ENCODE measurements at regions not wholly inside any gene's neighbourhood (a gene's known extent, or its start where the extent isn't known, plus 50 kb on each side); places are given as distances from the start of the nearest gene placed in this dataset.

DNA sequence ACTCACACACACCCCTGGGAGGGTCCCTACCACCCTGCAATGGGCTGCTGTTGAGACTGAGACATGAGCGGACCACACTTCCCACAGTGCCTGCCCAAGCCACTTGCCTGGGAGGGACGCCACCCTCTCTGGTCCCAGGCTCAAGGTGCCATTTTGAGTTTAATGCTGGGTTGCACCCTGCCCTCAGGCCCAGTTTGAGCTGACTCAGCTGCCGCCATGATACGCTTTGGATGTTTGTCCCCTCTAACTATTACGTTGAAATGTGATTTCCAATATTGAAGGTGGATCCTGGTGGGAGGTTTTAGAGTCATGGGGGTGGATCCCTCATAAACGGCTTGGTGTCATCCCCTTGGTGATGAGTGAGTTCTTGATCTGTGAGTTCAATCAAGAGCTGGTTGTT is 76.4 kb upstream of the DYNC1I2 start:
- no peaks in the 10 kb centered on the region for H3K27me3 ChIP-seq (ENCODE audit: insufficient read depth, low read length)
- H4K20me1 ChIP-seq (ENCODE audit: insufficient read depth), result no peaks in the 10 kb centered on the region
- no peak overlapping the region for H3K27ac ChIP-seq (ENCODE audit: low read depth, low read length)
- ATAC-seq (no peak), DNase-seq (ENCODE audit: low read depth, low spot score) (no peak)
- POLR2A ChIA-PET, result no interaction called here
- intact Hi-C loops (cut with micrococcal nuclease), result no loop called here
- H2AFZ ChIP-seq (ENCODE audit: low read depth, low read length, poor library complexity, severe bottlenecking), result no peak overlapping the region
- no peaks in the 10 kb centered on the region for H3K36me3 ChIP-seq (ENCODE audit: control insufficient read depth in 1 of 2, insufficient read depth in 2 of 2, low read length in 2 of 2)
- H3K9ac ChIP-seq (ENCODE audit: low read length), result no peak overlapping the region
- CTCF ChIA-PET, result no interaction called here
- no TSS peak for BruUV-seq (replicated peaks)
- H3K4me3 ChIP-seq (replicated peaks in 1 of 2; ENCODE audit: low read depth in 1 of 2, low read length in 2 of 2), result no peak overlapping the region
- peaks cover 0 to 4% of the 10 kb centered on the region in 2 experiments; a peak in 1 of 4 replicates for H3K4me1 ChIP-seq (ENCODE audit: control insufficient read depth in 1 of 2, insufficient read depth in 2 of 2, low read length in 2 of 2)
- H3K9me2 ChIP-seq (ENCODE audit: insufficient read depth), result no peaks in the 10 kb centered on the region
- RAD21 ChIA-PET (ENCODE audit: low non-redundant PET in 1 of 2, low total read pairs in 2 of 2, uncharacterized antibody in 2 of 2, unreplicated experiment in 2 of 2), result no interaction called here
- no peak overlapping the region for H3K4me2 ChIP-seq (ENCODE audit: low read length)
- H3K9me3 ChIP-seq (ENCODE audit: control insufficient read depth in 1 of 2, insufficient read depth in 1 of 2, low read depth in 1 of 2, low read length in 2 of 2), result no peaks in the 10 kb centered on the region
- TF ChIP-seq ZFX (IDR thresholded peaks at IDR 0.05) (no peak), FOSL1 (IDR thresholded peaks at IDR 0.05; ENCODE audit: low read depth) (no peak), EZH2 (IDR thresholded peaks at IDR 0.05) (no peak), SP1 (IDR thresholded peaks at IDR 0.05; ENCODE audit: low read depth) (no peak), CEBPB (IDR thresholded peaks at IDR 0.05; ENCODE audit: low read depth) (no peak), POLR2A (IDR thresholded peaks at IDR 0.05; ENCODE audit: borderline replicate concordance, extremely low read depth, insufficient read depth, insufficient read length) (no peak), ELF1 (IDR thresholded peaks at IDR 0.05; ENCODE audit: borderline replicate concordance, low read depth) (no peak)
- TF ChIP-seq, protein P1, sequence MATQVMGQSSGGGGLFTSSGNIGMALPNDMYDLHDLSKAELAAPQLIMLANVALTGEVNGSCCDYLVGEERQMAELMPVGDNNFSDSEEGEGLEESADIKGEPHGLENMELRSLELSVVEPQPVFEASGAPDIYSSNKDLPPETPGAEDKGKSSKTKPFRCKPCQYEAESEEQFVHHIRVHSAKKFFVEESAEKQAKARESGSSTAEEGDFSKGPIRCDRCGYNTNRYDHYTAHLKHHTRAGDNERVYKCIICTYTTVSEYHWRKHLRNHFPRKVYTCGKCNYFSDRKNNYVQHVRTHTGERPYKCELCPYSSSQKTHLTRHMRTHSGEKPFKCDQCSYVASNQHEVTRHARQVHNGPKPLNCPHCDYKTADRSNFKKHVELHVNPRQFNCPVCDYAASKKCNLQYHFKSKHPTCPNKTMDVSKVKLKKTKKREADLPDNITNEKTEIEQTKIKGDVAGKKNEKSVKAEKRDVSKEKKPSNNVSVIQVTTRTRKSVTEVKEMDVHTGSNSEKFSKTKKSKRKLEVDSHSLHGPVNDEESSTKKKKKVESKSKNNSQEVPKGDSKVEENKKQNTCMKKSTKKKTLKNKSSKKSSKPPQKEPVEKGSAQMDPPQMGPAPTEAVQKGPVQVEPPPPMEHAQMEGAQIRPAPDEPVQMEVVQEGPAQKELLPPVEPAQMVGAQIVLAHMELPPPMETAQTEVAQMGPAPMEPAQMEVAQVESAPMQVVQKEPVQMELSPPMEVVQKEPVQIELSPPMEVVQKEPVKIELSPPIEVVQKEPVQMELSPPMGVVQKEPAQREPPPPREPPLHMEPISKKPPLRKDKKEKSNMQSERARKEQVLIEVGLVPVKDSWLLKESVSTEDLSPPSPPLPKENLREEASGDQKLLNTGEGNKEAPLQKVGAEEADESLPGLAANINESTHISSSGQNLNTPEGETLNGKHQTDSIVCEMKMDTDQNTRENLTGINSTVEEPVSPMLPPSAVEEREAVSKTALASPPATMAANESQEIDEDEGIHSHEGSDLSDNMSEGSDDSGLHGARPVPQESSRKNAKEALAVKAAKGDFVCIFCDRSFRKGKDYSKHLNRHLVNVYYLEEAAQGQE (IDR thresholded peaks at IDR 0.05; ENCODE audit: low read depth), result no peak
- TF ChIP-seq, protein P2, sequence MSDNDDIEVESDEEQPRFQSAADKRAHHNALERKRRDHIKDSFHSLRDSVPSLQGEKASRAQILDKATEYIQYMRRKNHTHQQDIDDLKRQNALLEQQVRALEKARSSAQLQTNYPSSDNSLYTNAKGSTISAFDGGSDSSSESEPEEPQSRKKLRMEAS (IDR thresholded peaks at IDR 0.05), result no peak
- TF ChIP-seq, protein P3, sequence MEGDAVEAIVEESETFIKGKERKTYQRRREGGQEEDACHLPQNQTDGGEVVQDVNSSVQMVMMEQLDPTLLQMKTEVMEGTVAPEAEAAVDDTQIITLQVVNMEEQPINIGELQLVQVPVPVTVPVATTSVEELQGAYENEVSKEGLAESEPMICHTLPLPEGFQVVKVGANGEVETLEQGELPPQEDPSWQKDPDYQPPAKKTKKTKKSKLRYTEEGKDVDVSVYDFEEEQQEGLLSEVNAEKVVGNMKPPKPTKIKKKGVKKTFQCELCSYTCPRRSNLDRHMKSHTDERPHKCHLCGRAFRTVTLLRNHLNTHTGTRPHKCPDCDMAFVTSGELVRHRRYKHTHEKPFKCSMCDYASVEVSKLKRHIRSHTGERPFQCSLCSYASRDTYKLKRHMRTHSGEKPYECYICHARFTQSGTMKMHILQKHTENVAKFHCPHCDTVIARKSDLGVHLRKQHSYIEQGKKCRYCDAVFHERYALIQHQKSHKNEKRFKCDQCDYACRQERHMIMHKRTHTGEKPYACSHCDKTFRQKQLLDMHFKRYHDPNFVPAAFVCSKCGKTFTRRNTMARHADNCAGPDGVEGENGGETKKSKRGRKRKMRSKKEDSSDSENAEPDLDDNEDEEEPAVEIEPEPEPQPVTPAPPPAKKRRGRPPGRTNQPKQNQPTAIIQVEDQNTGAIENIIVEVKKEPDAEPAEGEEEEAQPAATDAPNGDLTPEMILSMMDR (IDR thresholded peaks at IDR 0.05 in 2 of 3, conservative IDR thresholded peaks at IDR 0.05 in 1 of 3; ENCODE audit: borderline replicate concordance in 1 of 3, insufficient read depth in 1 of 3, low read depth in 2 of 3, low read length in 2 of 3), result no peak
- H3K79me2 ChIP-seq (ENCODE audit: insufficient read depth, low read length), result no peaks in the 10 kb centered on the region
